ENCODE measurements at regions not wholly inside any gene's neighbourhood (a gene's known extent, or its start where the extent isn't known, plus 50 kb on each side); places are given as distances from the start of the nearest gene placed in this dataset.
A peak's percentile ranks its signal among the peaks of the same experiment; 100 is the strongest.

GRCh38 chr3:43870844-43871626 is 180.3 kb downstream of the ABHD5 start:
- H3K9me3 Mint-ChIP-seq: no peaks in the 10 kb centered on the region
- Histone ChIP-seq H3K27ac (ENCODE audit: low read depth, low read length) (no peak overlapping the region), H3K27me3 (ENCODE audit: control insufficient read depth, insufficient read depth, low read length, poor library complexity, severe bottlenecking) (no peaks in the 10 kb centered on the region), H3K9me3 (ENCODE audit: control insufficient read depth, low read length) (no peaks in the 10 kb centered on the region), H3K36me3 (ENCODE audit: control insufficient read depth, insufficient read depth, low read length) (no peaks in the 10 kb centered on the region), H3K9ac (ENCODE audit: extremely low read depth, low read length, poor library complexity, severe bottlenecking) (no peak overlapping the region), H3K4me1 (ENCODE audit: control insufficient read depth, insufficient read depth, low read length) (no peaks in the 10 kb centered on the region), H3K4me3 (ENCODE audit: low read length) (no peak overlapping the region)
- no peaks in the 10 kb centered on the region for H3K36me3 Mint-ChIP-seq (ENCODE audit: low read depth)
- TF ChIP-seq, protein P1, sequence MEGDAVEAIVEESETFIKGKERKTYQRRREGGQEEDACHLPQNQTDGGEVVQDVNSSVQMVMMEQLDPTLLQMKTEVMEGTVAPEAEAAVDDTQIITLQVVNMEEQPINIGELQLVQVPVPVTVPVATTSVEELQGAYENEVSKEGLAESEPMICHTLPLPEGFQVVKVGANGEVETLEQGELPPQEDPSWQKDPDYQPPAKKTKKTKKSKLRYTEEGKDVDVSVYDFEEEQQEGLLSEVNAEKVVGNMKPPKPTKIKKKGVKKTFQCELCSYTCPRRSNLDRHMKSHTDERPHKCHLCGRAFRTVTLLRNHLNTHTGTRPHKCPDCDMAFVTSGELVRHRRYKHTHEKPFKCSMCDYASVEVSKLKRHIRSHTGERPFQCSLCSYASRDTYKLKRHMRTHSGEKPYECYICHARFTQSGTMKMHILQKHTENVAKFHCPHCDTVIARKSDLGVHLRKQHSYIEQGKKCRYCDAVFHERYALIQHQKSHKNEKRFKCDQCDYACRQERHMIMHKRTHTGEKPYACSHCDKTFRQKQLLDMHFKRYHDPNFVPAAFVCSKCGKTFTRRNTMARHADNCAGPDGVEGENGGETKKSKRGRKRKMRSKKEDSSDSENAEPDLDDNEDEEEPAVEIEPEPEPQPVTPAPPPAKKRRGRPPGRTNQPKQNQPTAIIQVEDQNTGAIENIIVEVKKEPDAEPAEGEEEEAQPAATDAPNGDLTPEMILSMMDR (conservative IDR thresholded peaks at IDR 0.05): no peak
- peaks cover 24% of the 10 kb centered on the region for H3K27me3 Mint-ChIP-seq (ENCODE audit: insufficient read depth)
- H3K27ac Mint-ChIP-seq: no peak overlapping the region
- H3K4me3 Mint-ChIP-seq: no peak overlapping the region
- peaks cover 20% of the 10 kb centered on the region for H3K4me1 Mint-ChIP-seq
- DNase-seq: peak; percentile 55
- 78 to 92% methylated on average over 2 of the region's 2 CpGs for WGBS, 2 experiments (ENCODE audit: insufficient coverage in 1 of 2, insufficient read length in 1 of 2)

GRCh38 chr3:43871627-43872245 is 181.0 kb downstream of the ABHD5 start:
- TF ChIP-seq, protein P1 (conservative IDR thresholded peaks at IDR 0.05): no peak
- no peaks in the 10 kb centered on the region for H3K9me3 Mint-ChIP-seq
- H3K36me3 Mint-ChIP-seq (ENCODE audit: low read depth): no peaks in the 10 kb centered on the region
- 81 to 89% methylated on average over 7 to 9 of the region's 9 CpGs for WGBS, 2 experiments (ENCODE audit: insufficient coverage in 1 of 2, insufficient read length in 1 of 2)
- no peak overlapping the region for H3K27ac ChIP-seq (ENCODE audit: low read depth, low read length)
- no peak overlapping the region for H3K27ac Mint-ChIP-seq
- no peaks in the 10 kb centered on the region for H3K4me1 ChIP-seq (ENCODE audit: control insufficient read depth, insufficient read depth, low read length)
- H3K4me3 ChIP-seq (ENCODE audit: low read length): no peak overlapping the region
- peaks cover 14% of the 10 kb centered on the region for H3K4me1 Mint-ChIP-seq
- no peak overlapping the region for H3K4me3 Mint-ChIP-seq
- H3K27me3 ChIP-seq (ENCODE audit: control insufficient read depth, insufficient read depth, low read length, poor library complexity, severe bottlenecking): no peaks in the 10 kb centered on the region
- peak; percentile 48 for DNase-seq
- no peaks in the 10 kb centered on the region for H3K36me3 ChIP-seq (ENCODE audit: control insufficient read depth, insufficient read depth, low read length)
- no peak overlapping the region for H3K9ac ChIP-seq (ENCODE audit: extremely low read depth, low read length, poor library complexity, severe bottlenecking)
- peaks cover 24% of the 10 kb centered on the region for H3K27me3 Mint-ChIP-seq (ENCODE audit: insufficient read depth)
- no peaks in the 10 kb centered on the region for H3K9me3 ChIP-seq (ENCODE audit: control insufficient read depth, low read length)

- no peak overlapping the region for H3K9ac ChIP-seq (ENCODE audit: extremely low read depth, low read length, poor library complexity, severe bottlenecking)
- H3K27ac Mint-ChIP-seq: no peak overlapping the region
Measured at GRCh38 chr3:43872301-43872700, 181.6 kb downstream of the ABHD5 start.

More at GRCh38 chr3:43872301-43872700, 181.6 kb downstream of the ABHD5 start:
- Mint-ChIP-seq H3K9me3 (no peaks in the 10 kb centered on the region), H3K4me3 (no peak overlapping the region), H3K4me1 (peaks cover 12% of the 10 kb centered on the region), H3K36me3 (ENCODE audit: low read depth) (no peaks in the 10 kb centered on the region), H3K27me3 (ENCODE audit: insufficient read depth) (peaks cover 24% of the 10 kb centered on the region)
- no peaks in the 10 kb centered on the region for H3K36me3 ChIP-seq (ENCODE audit: control insufficient read depth, insufficient read depth, low read length)
- TF ChIP-seq, protein P1 (conservative IDR thresholded peaks at IDR 0.05): no peak
- WGBS, 2 experiments (ENCODE audit: insufficient coverage in 1 of 2, insufficient read length in 1 of 2): 82 to 87% methylated on average over 3 of the region's 3 CpGs
- H3K4me3 ChIP-seq (ENCODE audit: low read length): no peak overlapping the region
- H3K4me1 ChIP-seq (ENCODE audit: control insufficient read depth, insufficient read depth, low read length): no peaks in the 10 kb centered on the region
- peak; percentile 44 for DNase-seq
- H3K27ac ChIP-seq (ENCODE audit: low read depth, low read length): no peak overlapping the region
- H3K9me3 ChIP-seq (ENCODE audit: control insufficient read depth, low read length): no peaks in the 10 kb centered on the region
- H3K27me3 ChIP-seq (ENCODE audit: control insufficient read depth, insufficient read depth, low read length, poor library complexity, severe bottlenecking): no peaks in the 10 kb centered on the region
